GM23338 (cell line): ENCODE measurements at regions not wholly inside any gene's neighbourhood (a gene's known extent, or its start where the extent isn't known, plus 50 kb on each side); places are given as distances from the start of the nearest gene placed in this dataset.

Experiments used
- ATAC-seq: fragments of 200-7000 bp; cut with Tn5 transposase; 3 replicates; pipeline ENCODE4 v1.9.1; 2020
- DNase-seq: peaks from one replicate; pipeline ENCODE4 v3.0.0-alpha.2; 2015; ENCODE audit warnings: low spot score
- H2AFZ ChIP-seq: fragments of 200-600 bp; sonication (generic); 2 replicates; pipeline ENCODE4 v1.8.0; 2016; ENCODE audit warnings: antibody characterized with exemption, mild to moderate bottlenecking, moderate library complexity
- H3F3A ChIP-seq: fragments of 200-600 bp; sonication (generic); replicated peaks from 2 replicates; pipeline ENCODE4 v1.8.0; 2017; ENCODE audit warnings: antibody characterized with exemption, mixed run types, low read depth
- H3K27ac ChIP-seq: fragments of 200-600 bp; sonication (generic); 2 replicates; pipeline ENCODE4 v1.6.1; 2016; ENCODE audit warnings: low read depth
- H3K27me3 ChIP-seq: fragments of 200-600 bp; sonication (generic); 2 replicates; pipeline ENCODE4 v1.8.0; 2016; ENCODE audit warnings: mild to moderate bottlenecking, mixed run types, moderate library complexity; ENCODE audit not compliant: insufficient read depth
- H3K36me3 ChIP-seq: fragments of 200-600 bp; sonication (generic); 2 replicates; pipeline ENCODE4 v1.8.0; 2016; ENCODE audit warnings: mild to moderate bottlenecking; ENCODE audit not compliant: insufficient read depth
- H3K4me1 ChIP-seq: fragments of 200-600 bp; sonication (generic); 2 replicates; pipeline ENCODE4 v1.8.0; 2016; ENCODE audit warnings: mild to moderate bottlenecking, moderate library complexity; ENCODE audit not compliant: insufficient read depth
- H3K4me2 ChIP-seq: fragments of 200-600 bp; sonication (generic); 2 replicates; pipeline ENCODE4 v1.7.1; 2017; ENCODE audit warnings: mixed run types
- H3K4me3 ChIP-seq: fragments of 200-600 bp; sonication (generic); 2 replicates; pipeline ENCODE4 v1.6.1; 2016; ENCODE audit warnings: mixed run types
- H3K79me2 ChIP-seq: fragments of 200-600 bp; sonication (generic); replicated peaks from 2 replicates; pipeline ENCODE4 v1.8.0; 2017; ENCODE audit warnings: mild to moderate bottlenecking; ENCODE audit not compliant: insufficient read depth
- H3K9me2 ChIP-seq: fragments of 200-600 bp; sonication (generic); 2 replicates; pipeline ENCODE4 v1.8.0; 2017; ENCODE audit not compliant: insufficient read depth
- H4K20me1 ChIP-seq: fragments of 200-600 bp; sonication (generic); replicated peaks from 2 replicates; pipeline ENCODE4 v1.8.0; 2017; ENCODE audit warnings: mild to moderate bottlenecking; ENCODE audit not compliant: insufficient read depth
- H3K27ac Mint-ChIP-seq: 2 replicates; pipeline ENCODE4 v1.8.0; 2020; ENCODE audit warnings: inconsistent platforms, mild to moderate bottlenecking, moderate library complexity, mixed read lengths
- H3K27me3 Mint-ChIP-seq: 3 replicates; pipeline ENCODE4 v1.8.0; 2022; ENCODE audit warnings: low read depth, mild to moderate bottlenecking, moderate library complexity, mixed read lengths, inconsistent platforms; ENCODE audit not compliant: insufficient read depth, poor library complexity
- H3K36me3 Mint-ChIP-seq: 3 replicates; pipeline ENCODE4 v1.8.0; 2021; ENCODE audit warnings: low read depth, mild to moderate bottlenecking, inconsistent platforms, moderate library complexity, mixed read lengths
- H3K4me1 Mint-ChIP-seq: 3 replicates; pipeline ENCODE4 v1.8.0; 2020; ENCODE audit warnings: mild to moderate bottlenecking, inconsistent platforms, mixed read lengths
- H3K4me3 Mint-ChIP-seq: 3 replicates; pipeline ENCODE4 v1.8.0; 2021; ENCODE audit warnings: moderate library complexity, mild to moderate bottlenecking, inconsistent platforms, mixed read lengths
- H3K9me3 Mint-ChIP-seq: 3 replicates; pipeline ENCODE4 v1.8.0; 2020; ENCODE audit warnings: moderate library complexity, mild to moderate bottlenecking, inconsistent platforms, mixed read lengths
- CREB1 ChIP-seq: fragments of 250-450 bp; sonication (Bioruptor Pico); IDR thresholded peaks from 2 replicates; pipeline ENCODE4 v1.5.0; 2020; ENCODE audit warnings: low read depth, mild to moderate bottlenecking, moderate library complexity
- EZH2 ChIP-seq: fragments of 200-600 bp; sonication (generic); IDR thresholded peaks from one replicate; pipeline ENCODE4 v1.8.0; 2017; ENCODE audit warnings: antibody characterized with exemption, mild to moderate bottlenecking, low read depth; ENCODE audit not compliant: unreplicated experiment
- NANOG ChIP-seq: IDR thresholded peaks from 2 replicates; pipeline ENCODE4 v1.6.1; 2016; ENCODE audit warnings: antibody characterized with exemption, borderline replicate concordance
- STAT1 ChIP-seq: IDR thresholded peaks from one replicate; pipeline ENCODE4 v1.6.1; 2016; ENCODE audit warnings: antibody characterized with exemption; ENCODE audit not compliant: unreplicated experiment
- ZNF331 ChIP-seq: fragments of 250-450 bp; sonication (Bioruptor Pico); IDR thresholded peaks from 2 replicates; pipeline ENCODE4 v1.5.0; 2020; ENCODE audit warnings: low read depth, mild to moderate bottlenecking, moderate library complexity
- TF ChIP-seq, protein P1 (sequence below): IDR thresholded peaks from 2 replicates; pipeline ENCODE4 v1.6.1; 2016; ENCODE audit warnings: antibody characterized with exemption
- TF ChIP-seq, protein P2 (sequence below), 2 experiments: fragments of 200-600 bp in 1 of 2; sonication (generic) in 1 of 2; conservative IDR thresholded peaks; 2 replicates each; pipeline versions ENCODE4 v1.5.1 to v1.6.1; 2016 to 2017; ENCODE audit warnings: antibody characterized with exemption in 2 of 2, low read depth in 2 of 2, mild to moderate bottlenecking in 2 of 2, moderate library complexity in 1 of 2

DNA sequence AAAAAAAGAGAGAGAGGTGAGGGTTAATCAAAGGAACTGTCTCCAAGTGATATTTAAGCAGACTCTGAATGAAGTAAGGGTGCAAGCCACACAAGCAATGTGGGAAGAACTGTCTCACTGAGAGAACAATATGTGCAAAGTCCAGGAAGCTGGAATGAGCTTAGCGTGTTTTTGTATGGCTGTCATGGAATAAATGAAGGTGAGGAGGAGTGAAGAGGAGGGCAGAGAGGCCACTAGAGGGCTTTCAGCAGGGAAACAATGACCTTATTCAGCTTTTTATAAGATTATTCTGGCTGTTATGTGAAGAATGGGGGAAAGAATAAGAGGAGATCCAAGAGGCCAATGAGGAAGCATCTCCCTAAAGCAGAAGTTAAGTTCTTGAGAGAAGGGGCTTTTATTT lies 86.9 kb upstream of the COL8A1 start:
- H3K27me3 Mint-ChIP-seq, result no peaks in the 10 kb centered on the region
- no peak overlapping the region for H2AFZ ChIP-seq
- no peaks in the 10 kb centered on the region for H3F3A ChIP-seq
- ATAC-seq, result no peak
- no peaks in the 10 kb centered on the region for H3K4me1 Mint-ChIP-seq
- no peaks in the 10 kb centered on the region for H3K36me3 Mint-ChIP-seq
- H3K79me2 ChIP-seq, result no peaks in the 10 kb centered on the region
- H3K27ac ChIP-seq, result no peak overlapping the region
- H3K4me3 ChIP-seq, result no peak overlapping the region
- H3K4me2 ChIP-seq, result no peak overlapping the region
- no peaks in the 10 kb centered on the region for H3K4me1 ChIP-seq
- TF ChIP-seq, protein P1, sequence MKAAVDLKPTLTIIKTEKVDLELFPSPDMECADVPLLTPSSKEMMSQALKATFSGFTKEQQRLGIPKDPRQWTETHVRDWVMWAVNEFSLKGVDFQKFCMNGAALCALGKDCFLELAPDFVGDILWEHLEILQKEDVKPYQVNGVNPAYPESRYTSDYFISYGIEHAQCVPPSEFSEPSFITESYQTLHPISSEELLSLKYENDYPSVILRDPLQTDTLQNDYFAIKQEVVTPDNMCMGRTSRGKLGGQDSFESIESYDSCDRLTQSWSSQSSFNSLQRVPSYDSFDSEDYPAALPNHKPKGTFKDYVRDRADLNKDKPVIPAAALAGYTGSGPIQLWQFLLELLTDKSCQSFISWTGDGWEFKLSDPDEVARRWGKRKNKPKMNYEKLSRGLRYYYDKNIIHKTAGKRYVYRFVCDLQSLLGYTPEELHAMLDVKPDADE, result no peak
- TF ChIP-seq CREB1 (no peak), NANOG (no peak), EZH2 (no peak), ZNF331 (CRISPR knock-in tag) (no peak)
- TF ChIP-seq, protein P2, sequence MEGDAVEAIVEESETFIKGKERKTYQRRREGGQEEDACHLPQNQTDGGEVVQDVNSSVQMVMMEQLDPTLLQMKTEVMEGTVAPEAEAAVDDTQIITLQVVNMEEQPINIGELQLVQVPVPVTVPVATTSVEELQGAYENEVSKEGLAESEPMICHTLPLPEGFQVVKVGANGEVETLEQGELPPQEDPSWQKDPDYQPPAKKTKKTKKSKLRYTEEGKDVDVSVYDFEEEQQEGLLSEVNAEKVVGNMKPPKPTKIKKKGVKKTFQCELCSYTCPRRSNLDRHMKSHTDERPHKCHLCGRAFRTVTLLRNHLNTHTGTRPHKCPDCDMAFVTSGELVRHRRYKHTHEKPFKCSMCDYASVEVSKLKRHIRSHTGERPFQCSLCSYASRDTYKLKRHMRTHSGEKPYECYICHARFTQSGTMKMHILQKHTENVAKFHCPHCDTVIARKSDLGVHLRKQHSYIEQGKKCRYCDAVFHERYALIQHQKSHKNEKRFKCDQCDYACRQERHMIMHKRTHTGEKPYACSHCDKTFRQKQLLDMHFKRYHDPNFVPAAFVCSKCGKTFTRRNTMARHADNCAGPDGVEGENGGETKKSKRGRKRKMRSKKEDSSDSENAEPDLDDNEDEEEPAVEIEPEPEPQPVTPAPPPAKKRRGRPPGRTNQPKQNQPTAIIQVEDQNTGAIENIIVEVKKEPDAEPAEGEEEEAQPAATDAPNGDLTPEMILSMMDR (conservative IDR thresholded peaks at IDR 0.05; ENCODE audit: low read depth in 2 of 2), result peak; percentile 42 to 46
- H4K20me1 ChIP-seq, result no peaks in the 10 kb centered on the region
- H3K27ac Mint-ChIP-seq, result no peak overlapping the region
- no peak for DNase-seq
- no peak overlapping the region for H3K4me3 Mint-ChIP-seq
- peaks cover 17% of the 10 kb centered on the region for H3K9me2 ChIP-seq
- no peaks in the 10 kb centered on the region for H3K36me3 ChIP-seq
- H3K27me3 ChIP-seq, result no peaks in the 10 kb centered on the region
- no peaks in the 10 kb centered on the region; the same call in 2 of the 3 replicates for H3K9me3 Mint-ChIP-seq

DNA sequence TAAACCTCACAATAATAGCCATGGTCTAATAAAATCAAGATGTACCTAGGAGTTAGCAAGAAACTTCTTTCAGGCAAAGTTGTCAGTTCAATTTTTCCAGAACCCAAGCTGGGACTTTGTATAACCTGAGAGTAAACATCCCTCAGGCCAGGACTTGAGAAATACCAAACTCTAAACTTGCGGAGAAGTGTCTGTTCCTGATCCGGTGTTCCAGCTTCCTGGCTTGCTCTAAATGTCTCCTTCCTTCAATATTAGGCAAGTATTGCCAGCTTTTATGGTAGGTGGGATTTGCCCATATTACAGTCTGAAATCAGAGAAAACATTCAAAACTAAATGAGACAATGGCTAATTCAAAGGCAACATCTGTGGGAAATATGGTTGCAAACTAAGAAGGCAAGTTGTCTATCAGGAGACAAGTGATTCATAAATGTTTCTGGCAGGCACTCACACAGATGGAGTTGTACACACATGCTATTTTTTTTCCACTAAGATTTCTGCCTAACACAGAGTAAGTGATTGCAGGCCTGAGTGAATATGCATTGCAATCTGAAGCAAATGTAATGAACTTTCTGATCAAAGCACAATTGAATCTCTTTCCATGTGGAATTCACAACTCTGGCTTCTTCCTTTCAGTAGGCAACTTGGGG lies 88.3 kb upstream of the COL8A1 start:
- Histone ChIP-seq H3K27me3 (no peaks in the 10 kb centered on the region), H2AFZ (no peak overlapping the region), H3K9me2 (peaks cover 6% of the 10 kb centered on the region), H3K4me3 (no peak overlapping the region), H3F3A (no peaks in the 10 kb centered on the region), H3K79me2 (no peaks in the 10 kb centered on the region), H3K4me2 (no peak overlapping the region), H3K36me3 (no peaks in the 10 kb centered on the region), H3K27ac (no peak overlapping the region), H3K4me1 (no peaks in the 10 kb centered on the region), H4K20me1 (no peaks in the 10 kb centered on the region)
- H3K4me1 Mint-ChIP-seq, result no peaks in the 10 kb centered on the region
- no peak overlapping the region for H3K4me3 Mint-ChIP-seq
- ATAC-seq (no peak), DNase-seq (no peak)
- H3K36me3 Mint-ChIP-seq, result no peaks in the 10 kb centered on the region
- TF ChIP-seq, protein P2 (conservative IDR thresholded peaks at IDR 0.05; ENCODE audit: low read depth in 2 of 2), result no peak
- no peak for TF ChIP-seq NANOG
- no peak for TF ChIP-seq EZH2
- TF ChIP-seq STAT1, result no peak
- no peaks in the 10 kb centered on the region; the same call in 2 of the 3 replicates for H3K9me3 Mint-ChIP-seq
- H3K27me3 Mint-ChIP-seq, result no peaks in the 10 kb centered on the region
- no peak overlapping the region for H3K27ac Mint-ChIP-seq
